Hematopoietic multipotent progenitor cell treated with erythropoietin and hydrocortisone succinate and interleukin-3 and kit ligand, for 8 days (in vitro differentiated cells): ENCODE measurements at regions not wholly inside any gene's neighbourhood (a gene's known extent, or its start where the extent isn't known, plus 50 kb on each side); places are given as distances from the start of the nearest gene placed in this dataset.
"Not testable (repeated sequence)": the region's sequence is repeated elsewhere in the genome, so short reads cannot be mapped to it uniquely, and the experiment has no call there.

Experiments
- DNase-seq: peaks from one replicate; pipeline ENCODE4 v3.0.0-alpha.2; 2015

- not testable (repeated sequence) for DNase-seq
These were observed 218.0 kb downstream of the HS3ST3B1 start for GRCh38 chr17:14518919-14519318.

- no peak for DNase-seq
These were observed 214.1 kb downstream of the HS3ST3B1 start for GRCh38 chr17:14514973-14515372.

- no peak for DNase-seq
These were observed 213.0 kb downstream of the HS3ST3B1 start for GRCh38 chr17:14513835-14514234.

- DNase-seq, result no peak
These were observed 209.3 kb downstream of the HS3ST3B1 start for GRCh38 chr17:14510136-14510535.

DNA sequence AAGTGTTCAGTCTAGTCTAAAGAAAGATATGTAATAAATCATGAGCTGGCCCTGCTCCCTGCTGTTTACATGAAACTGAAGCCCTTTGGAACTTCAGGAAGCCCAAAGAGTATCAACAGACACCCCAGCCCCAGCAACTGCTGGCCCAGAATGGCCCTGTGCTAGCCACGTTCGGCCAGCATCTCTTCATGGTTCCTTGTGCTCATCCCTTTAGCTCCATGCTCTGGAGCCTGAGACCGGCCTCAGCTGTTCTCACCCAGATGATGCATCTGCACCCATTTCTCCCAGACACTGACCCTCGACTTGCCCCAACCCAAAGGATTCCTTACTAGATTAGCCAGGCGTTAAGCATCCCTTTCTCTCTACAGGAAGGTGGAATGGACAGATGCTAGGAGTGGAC, 207.3 kb downstream of the HS3ST3B1 start:
- DNase-seq, result no peak

GRCh38 chr17:14506364-14506763, 205.5 kb downstream of the HS3ST3B1 start:
- DNase-seq, result no peak

GRCh38 chr17:14505606-14506005, 204.7 kb downstream of the HS3ST3B1 start:
- no peak for DNase-seq

DNA sequence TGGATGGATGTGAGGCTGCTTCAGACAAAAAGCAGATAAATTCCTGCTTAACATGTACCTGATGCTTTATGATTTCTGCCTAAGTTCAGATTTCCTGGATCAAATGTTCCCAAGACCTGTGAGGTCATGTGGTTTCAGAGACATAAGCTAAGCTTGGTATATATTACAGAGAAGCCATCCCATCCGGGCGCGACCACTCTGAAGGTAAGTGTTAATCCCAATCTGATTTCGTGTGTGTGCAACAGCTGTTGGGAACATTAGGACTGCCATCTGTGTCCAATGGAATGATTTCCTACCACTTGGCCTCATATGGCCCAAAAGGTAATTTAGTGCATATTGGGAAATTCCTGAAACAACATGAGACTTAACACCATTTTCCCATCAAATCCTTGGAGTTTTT, 199.1 kb downstream of the HS3ST3B1 start:
- no peak for DNase-seq

GRCh38 chr17:14498812-14499211, 197.9 kb downstream of the HS3ST3B1 start:
- no peak for DNase-seq

- DNase-seq, result no peak
These were observed 193.3 kb downstream of the HS3ST3B1 start for GRCh38 chr17:14494161-14494560.

- no peak for DNase-seq
These were observed 189.1 kb downstream of the HS3ST3B1 start for GRCh38 chr17:14489986-14490385.

DNA sequence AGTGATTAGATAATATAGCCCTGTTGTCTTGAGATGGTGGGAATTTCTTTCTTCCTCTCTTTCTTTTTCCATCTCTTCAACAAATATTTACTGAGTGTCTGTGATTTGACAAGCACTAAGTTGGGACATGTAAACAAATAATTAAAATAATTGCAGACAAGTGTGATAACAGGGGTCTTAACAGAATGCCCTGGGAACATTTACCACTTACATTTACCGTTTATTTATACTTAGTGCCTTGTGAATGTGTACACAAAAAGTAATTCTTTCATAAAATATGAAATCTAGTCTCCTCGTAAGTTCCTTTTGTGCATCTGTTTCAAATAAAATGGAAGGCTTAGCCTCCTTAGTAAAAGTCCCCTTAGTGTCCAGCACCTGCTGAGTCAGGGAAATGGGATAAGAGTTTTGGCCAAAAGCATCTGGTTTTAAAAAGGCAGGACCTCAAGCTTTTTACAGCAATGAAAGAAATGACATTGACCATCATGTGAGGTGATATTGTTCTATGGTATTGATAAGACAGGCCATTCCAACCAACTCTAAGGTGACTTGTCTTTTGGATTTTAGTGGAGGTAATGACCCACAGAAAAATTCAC, 188.2 kb downstream of the HS3ST3B1 start:
- DNase-seq, result no peak

GRCh38 chr17:14487068-14487467, 186.2 kb downstream of the HS3ST3B1 start:
- DNase-seq, result no peak

DNA sequence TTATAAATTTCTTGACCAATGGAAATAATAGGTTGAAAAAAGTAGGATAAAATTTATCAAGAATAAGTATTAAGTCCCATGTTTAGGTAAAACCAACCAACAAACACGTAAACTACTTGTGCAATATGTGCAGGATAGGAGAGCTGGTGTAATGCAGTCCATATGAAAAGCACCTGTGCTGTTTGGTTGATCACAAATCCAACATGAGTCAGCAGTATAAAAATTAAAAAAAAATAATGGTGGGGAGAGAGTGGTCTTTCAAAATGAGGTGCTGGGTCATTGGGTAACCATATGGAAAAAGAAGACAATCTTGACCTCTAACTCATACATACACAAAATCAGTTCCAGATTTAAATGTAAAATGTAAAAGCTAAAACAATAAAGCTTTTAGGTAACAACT, 181.8 kb downstream of the HS3ST3B1 start:
- no peak for DNase-seq

GRCh38 chr17:14481664-14482063, 180.8 kb downstream of the HS3ST3B1 start:
- DNase-seq, result no peak

DNA sequence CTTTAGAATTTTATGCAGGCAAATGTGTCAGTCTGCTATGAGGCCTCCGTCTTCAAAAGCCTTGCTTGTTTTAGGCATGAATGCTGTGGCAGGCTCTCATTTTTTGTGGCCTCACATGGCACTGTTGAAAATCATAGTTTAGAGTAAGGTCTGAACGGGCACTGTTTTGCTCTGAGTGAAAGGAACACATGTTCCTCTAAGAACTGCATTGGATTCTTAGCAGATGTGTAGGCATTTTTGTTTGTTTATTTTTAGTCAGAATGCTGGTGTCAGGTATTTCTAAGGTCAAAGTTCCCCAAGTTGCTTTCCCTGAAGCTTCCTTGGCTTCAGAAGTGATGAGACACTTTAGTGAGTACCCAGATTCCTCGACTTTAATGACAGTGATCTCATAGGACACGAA, 173.7 kb downstream of the HS3ST3B1 start:
- DNase-seq, result no peak

DNA sequence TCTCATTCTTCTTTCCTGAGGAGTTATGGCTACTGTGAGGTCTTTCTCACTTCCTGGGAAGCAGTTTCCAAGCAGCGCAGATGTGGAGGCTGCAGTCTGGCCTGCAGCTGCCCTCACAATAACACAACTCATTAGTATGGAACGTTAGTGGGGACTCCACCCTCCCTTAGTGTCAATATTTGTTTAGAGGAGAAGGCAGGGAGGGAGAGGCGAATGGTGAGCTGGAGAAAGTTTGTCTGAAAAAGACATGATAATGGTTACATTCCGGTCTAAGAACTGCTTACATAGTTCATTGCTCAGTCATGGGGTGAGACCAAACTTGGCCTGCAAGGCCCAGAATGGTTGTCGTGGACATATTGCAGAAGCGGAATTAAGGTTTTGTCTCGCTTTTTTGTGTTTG, 170.2 kb downstream of the HS3ST3B1 start:
- DNase-seq, result no peak

GRCh38 chr17:14470417-14470816, 169.5 kb downstream of the HS3ST3B1 start:
- no peak for DNase-seq

DNA sequence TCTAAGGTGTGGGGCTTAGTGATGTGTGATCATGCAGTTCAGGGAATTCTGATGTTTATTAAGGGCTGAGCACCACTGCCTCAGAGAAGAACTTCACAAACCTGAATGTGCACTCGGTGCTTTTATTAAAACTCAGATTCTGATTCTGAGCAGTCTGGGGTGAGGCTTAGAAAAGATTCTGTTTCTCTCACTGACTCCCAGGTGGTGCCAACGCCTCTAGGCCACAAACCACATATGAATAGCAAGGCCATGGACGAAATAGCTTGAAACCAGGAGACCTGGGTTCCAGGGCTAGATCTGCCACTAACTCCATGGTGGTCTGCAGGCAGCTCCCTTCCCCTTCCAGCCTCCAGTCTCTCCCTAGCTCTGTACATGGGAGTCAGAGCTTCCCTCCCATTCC, 169.1 kb downstream of the HS3ST3B1 start:
- no peak for DNase-seq

DNA sequence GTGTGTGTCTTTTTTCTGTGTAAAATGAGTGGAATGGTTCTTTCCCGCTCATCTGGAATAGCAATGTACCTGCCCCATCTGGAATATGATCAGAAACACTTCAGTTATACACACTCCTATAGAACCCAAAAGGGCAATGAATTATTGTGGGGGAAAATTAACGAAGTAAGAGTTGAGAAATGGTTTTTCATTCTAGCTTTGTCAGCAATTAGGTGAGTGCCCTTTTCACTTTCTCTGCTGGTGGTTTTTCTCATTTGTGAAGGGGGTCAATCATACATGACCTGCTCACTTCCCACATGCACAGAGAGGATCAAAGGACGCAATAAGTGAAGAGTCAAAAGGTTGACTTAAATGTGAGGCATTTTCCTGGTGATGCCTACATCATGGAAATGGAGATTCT, 168.0 kb downstream of the HS3ST3B1 start:
- no peak for DNase-seq

DNA sequence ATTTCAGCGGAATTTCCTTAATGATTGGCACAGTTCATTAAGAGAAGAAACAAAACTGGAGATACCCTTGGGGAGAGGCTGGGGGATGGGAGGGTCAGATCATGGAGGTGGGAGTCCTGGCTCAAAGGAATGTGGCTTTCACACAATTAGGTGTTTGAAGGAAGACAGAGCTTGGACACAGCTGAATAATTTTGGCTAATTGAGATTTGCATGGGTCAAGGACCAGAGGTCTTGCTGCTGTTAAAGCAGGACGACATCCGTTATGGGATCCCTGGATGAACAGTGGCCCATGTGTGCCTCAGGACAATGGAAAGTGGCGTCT, 160.3 kb downstream of the HS3ST3B1 start:
- no peak for DNase-seq

GRCh38 chr17:14460516-14461226, 159.8 kb downstream of the HS3ST3B1 start:
- no peak for DNase-seq

- no peak for DNase-seq
These were observed 159.1 kb downstream of the HS3ST3B1 start for GRCh38 chr17:14459955-14460354.

DNA sequence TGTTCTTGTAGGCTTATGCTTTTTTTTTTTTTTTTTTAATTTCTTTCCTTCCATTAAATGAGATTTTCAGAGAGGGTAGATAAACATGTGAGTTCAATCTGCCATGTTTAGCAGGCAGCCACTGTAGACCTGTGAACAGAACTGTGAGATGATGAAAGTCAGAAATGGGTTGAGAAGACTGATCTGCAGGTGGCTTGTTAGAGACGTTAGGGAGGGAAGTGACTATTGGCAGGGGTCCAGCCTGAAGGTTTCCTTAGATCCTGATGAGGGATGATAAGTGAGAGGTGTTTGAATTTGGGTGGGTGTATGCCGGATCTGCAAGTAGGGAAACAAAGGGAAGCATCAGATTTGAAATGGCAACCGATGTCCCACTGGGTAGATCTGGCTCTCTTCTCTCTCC, 157.8 kb downstream of the HS3ST3B1 start:
- no peak for DNase-seq

DNA sequence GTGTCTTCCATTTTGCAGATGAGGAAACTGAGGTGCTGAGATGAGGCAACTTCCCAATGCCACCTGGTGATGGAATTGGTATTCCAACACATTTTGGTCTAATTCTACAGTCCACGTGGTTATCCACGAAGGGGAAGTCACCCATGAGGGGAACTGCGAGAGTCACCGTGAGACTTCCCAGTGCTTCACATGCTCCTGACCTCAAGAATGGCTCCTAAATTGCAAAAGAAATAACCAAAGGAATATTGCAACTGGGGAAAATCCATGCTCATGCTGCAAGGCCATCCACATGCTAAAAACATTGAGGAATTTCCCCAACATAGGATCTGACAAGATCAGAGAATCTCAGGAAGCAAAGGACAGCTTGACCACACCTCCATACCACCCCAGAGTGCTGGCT, 153.9 kb downstream of the HS3ST3B1 start:
- DNase-seq, result no peak
